ENCODE measurements at regions not wholly inside any gene's neighbourhood (a gene's known extent, or its start where the extent isn't known, plus 50 kb on each side); places are given as distances from the start of the nearest gene placed in this dataset.

DNA sequence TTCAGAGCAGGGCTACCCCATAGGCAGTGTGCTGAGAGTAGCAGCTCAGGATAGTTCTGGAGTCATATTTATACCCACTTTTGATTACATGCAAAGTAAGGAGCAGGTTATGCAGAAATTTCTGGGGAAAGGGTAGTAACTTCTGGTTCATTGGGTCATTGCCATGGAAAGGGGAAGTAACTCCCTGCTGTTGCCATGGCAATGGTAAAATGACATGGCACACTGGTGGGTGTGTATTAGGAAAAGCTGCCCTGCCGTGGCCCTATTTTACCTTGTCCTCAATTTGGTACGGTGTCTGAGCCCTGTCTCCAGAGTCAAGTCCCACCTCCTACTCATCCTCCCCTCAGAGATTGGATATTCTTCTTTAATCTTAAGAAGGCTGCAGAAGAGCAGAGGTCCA lies 526.7 kb upstream of the TYRP1 start:
- DNase-seq: peak; percentile 26 to 60 (median 40)

DNA sequence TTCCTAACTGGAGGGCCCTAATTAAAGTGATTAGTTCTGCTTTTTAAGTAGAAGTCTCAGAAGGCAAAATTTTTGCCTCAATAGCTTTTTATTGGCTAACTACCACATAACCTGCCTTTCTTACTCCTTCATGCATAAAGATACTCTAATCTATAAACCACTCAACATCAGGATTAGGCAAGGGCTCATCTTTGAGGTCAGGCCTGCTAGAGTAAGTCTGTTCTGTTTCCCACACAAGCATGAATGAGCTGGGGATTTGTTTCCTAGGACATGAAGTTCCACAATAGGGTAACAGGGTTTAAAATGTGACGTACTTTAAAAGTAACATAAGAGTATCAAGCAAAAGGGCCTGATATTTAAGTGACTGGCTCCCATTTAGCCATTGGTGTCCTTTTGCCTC lies 522.7 kb upstream of the TYRP1 start:
- no peak for DNase-seq

DNA sequence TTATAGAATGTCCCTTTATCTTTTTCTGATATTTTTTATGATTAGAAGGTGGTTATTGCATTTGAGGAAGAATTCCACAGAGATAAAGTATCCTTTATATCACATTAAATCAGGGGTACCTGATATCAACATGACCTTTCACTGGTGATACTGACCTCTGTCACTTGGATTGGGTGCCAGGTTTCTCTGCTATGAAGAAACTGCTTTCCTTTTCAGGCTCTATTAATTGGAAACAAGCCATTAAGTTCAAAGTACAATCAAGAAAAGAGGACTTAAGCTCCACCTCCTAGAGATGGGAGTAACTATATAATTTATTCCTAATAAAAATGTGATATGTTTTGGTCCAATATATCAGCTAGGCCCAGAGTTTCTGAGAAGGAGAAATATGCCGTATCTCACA lies 514.6 kb upstream of the TYRP1 start:
- no peak for DNase-seq

DNA sequence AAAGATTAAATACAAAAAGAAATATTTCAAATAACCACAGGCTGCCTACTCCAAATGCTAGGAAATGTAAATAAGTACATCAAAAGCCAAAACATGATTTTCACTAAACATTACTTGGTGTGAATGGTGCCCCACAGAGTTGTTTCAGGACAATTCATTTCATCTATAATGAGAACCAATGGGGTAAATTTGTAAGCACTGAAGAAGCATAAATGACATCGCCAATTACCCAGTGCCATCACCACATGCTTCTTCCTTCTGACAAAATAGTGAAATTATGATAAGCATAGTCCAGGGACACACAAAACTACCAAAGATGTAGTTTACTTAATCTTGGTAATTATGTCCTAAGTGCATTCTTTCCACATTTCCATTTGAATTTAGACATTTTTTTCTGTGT lies 510.4 kb upstream of the TYRP1 start:
- DNase-seq: no peak

DNA sequence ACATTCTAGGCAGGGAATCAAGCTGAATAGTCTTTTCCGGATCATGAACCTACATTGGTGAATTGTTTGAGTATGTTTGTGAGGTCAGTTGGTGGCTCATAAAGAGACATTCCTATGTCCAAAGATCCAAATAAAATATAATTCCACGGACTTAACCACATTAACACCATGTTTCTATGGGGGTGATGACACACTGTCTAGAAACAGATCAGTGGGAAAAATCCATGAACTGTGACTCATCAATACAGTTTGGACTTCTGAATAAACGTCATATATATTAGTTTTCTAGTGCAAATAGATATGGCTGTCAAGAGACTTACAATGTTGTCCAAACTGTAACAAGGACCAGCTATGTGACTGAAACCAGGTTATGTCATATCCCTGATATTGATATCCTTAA lies 509.9 kb upstream of the TYRP1 start:
- no peak for DNase-seq

DNA sequence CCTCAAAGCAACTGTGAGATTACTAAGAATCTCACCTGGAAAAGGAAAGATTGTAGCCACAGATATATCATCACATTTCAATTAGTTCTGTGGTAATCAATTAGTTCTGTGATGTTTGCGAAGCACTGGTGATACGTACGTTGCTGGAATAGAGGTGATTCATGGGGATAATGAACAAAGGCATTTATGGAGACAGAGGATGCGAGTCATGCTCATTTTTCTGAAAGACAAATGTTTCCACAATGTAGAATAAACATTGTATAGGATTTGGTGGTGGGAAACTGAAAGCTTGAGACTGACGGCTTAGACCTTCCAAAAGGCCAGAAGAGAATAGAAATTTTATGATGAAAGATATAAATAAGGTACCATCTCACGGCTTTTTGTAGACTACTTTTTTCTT lies 507.3 kb upstream of the TYRP1 start:
- no peak for DNase-seq

DNA sequence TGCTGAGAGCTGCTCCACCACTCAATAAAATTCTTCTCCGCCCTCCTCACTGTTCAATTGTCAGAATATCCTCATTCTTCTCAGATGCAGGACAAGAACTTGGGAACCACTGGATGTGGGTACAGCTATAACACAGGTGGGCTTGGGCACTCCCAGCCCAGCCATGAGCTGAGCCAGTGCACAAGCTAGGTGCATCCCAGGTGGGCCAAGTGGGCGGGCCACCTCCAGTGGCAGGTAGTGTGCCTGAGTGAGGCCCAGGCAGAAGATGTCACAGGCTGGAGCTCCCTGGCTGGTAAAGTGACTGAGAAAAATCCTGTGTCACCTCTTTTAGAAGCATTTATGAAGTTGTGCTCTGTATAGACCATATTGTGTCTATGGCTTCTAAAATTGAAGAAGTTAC lies 501.6 kb upstream of the TYRP1 start:
- DNase-seq: no peak

DNA sequence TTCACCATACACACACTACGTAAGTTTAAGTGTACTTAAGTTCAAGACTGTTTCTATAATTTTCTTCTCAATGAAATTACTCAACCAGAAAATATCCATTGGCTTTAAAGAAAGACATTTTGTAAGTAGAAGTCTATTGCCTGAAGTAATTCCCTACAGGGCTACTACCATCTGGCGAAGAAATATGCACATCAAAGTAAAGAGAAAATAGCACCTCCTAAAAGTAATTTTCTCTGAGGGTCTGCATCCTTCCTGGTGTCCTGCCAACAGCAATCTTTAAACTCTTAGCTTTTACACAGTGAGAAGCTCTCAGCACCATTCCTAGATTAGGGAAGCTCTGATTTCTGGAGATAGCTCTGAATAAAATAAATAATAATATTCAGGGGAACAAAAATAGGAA lies 498.5 kb upstream of the TYRP1 start:
- no peak for DNase-seq

DNA sequence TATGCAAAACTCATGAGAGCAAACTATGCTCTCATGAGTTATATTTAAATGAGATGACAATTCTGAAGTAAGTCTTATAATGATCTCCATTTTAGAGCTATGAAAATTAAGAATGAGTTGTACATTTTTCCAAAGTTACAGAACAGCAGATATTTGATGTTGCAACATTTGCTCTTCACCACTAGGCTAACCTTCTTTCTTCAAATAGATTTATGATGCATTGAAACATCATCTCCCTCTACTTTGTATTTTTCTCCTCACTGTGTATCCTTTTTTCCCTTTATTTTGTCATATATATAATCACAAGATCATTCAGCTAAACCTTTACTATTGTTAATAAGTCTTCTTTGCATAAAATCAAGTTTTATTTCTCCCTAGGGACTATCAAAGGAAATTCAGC lies 497.7 kb upstream of the TYRP1 start:
- no peak for DNase-seq

DNA sequence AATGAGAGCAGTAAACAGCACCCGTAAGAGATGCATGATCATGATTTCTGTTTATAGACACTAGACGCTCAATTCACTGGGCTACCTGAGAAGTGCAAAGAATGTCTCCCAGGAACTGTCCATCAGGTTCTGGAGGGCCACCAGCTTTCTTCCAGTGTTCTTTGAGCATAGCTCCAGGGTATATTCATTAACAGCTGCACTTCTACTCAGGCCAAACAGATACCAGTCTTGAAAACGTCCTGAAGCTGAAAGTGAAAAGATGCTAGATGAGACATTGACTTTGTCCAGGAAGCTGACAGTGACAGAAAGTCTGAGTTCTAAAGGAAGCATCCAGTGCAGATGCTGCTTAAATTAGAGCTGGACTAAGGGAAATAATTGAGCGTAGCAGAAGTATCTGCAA lies 488.7 kb upstream of the TYRP1 start:
- DNase-seq: no peak

DNA sequence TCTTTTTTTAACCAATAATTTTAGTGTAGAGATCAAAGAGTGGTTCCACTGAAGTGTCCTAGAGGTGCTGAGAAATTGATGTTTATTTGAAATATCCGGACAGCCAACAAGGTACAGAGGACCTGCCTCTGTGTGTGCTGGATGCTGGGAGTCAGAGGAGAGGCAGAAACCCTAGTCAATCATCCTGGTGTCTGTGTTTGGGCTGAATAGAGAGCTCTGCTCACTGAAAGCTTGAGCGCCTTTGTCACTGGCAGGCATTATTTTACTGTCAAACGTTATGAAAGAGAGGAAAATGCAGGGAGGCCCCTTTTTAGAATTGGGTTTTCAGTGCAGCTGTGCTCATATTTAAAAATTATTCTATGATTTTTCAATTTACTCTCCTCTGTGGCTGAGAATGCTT lies 480.3 kb upstream of the TYRP1 start:
- no peak for DNase-seq

DNA sequence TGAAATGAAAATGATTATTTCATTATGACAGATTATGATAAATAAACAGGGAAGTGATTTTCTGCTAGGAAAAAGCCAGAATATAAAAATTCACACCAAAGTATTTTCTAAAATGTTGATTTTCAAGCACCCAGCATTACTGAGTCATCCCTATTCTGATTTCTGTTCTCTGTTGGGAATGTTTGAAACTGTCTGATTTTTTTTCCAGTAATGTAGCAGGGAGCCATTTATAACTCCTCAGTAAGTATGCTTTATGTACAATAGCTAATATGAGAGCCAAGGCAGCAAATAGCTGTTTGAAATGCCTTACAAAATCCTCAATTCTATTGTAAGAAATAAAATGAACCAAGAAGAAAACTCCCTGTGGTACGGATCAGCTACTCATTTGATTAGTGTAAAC lies 471.7 kb upstream of the TYRP1 start:
- no peak for DNase-seq

DNA sequence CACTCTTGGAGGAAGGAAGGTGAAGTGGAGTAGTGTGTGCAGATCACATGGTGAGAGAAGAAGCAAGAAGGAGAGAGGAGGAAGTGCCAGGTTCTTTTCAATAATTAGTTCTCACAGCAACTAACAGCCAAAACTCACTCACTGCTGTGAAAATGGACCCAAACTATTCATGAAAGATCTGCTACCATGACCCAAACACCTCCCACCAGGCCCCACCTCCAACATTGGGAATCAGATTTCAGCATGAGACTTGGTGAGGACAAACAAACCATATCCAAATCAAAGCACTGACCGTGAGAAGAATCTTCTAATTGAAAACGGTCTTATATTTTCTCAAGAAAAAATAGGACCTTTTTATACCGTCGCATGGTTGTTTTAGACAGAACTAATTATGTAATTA lies 468.7 kb upstream of the TYRP1 start:
- no peak for DNase-seq

DNA sequence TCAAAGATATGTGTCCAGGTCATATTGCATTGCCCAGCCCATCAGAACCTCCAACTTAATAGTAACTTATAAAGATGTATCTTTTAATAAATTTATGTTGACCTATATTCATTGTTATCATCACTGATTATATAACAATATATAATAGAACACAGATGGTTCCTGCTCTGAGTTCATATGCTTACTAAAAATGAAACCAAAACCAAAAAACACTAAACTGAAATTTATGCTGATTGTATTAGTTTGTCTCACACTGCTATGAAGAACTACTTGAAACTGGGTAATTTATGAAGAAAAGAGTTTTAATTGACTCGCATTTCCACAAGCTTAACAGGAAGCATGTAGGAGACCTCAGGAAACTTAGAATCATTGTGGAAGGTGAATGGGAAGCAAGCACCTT lies 462.5 kb upstream of the TYRP1 start:
- DNase-seq: no peak

DNA sequence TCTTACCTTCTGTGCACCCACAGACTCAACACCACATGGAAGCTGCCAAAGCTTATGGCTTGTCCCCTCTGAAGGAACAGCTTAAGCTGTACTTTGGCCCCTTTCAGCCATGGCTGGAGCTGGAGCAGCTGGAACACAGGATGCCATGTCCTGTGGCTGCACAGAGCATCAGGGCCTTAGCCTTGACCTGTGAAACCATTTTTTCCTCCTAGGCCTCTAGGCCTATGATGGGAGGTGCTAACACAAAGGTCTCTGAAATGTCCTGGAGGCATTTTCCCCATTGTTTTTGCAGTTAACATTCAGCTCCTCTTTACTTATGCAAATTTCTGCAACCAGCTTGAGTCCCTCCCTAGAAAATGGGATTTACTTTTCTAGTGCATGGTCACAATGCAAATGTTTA lies 461.4 kb upstream of the TYRP1 start:
- no peak for DNase-seq

DNA sequence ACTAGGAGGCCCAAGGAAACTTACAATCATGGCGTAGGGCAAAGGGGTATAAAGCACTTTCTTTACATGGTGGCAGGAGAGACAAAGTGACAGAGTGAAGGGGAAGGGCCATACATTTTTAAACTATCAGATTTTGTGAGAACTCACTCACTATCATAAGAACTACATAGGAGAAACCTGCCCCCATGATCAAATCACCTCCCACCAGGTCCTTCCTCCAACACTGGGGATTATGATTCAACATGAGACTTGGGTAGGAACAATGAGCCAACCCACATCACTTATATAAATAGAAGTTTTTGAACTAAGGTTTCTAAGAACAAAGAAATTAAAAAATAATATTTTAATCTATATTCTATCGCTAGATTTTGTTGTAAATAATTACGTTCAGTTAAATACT lies 460.3 kb upstream of the TYRP1 start:
- DNase-seq: no peak

DNA sequence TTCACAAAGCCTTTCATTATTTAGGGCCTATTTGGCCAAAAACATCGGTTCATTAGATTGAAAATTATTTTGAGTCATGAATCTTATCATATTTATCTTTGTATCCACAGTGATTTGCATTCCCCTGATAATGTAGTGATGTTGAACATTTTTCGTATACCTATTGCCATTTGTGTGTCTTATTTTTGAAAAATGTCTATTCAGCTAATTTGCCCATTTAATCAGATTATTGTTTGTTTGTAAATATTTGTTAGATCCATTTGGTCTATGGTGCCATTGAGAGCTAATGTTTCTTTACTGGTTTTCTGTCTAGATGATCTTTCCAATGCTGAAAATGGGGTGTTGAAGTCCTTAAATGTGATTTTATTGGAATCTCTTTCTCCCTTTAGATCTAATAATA lies 439.2 kb upstream of the TYRP1 start:
- DNase-seq: no peak

DNA sequence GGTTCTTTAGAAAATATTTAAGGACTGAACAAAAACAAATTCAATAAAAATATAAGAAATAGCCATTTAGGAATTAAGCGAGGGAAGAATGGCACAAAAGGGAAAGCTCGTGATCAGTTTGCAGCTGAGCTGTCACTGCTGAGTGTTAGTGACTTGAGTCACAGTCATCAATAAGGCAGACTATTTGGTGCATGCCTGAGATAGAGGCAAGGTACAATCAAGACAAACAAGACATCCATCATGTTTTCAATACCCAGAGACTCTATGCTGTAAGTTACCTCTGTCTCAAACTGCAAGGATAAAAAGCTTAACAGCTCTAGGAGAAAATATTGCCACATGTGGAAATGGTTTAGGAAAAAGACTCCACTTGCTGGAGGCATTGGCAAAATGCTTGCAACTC lies 426.4 kb upstream of the TYRP1 start:
- no peak for DNase-seq

DNA sequence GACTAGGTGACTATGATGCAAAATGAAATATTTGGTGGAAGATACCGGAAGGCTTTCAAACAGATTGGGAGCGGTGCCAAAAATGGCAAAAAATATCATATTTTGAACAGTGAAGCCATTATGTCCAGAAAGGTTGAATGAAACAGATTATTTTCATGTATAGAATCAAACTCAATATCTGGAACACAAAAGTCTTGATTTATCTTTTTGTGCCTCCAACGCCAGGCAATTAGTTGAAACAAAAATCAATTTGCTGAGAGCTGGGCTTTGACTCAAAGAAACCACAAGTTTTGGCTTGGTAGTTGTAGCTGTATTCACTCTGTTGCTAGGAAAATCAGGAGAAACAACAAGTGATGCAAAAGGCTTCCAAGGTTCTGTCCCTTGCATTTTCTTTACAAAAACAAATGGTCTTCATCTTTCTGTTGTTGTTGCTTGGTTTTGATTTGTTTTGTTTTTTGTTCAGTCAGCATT lies 421.7 kb upstream of the TYRP1 start:
- no peak for DNase-seq

DNA sequence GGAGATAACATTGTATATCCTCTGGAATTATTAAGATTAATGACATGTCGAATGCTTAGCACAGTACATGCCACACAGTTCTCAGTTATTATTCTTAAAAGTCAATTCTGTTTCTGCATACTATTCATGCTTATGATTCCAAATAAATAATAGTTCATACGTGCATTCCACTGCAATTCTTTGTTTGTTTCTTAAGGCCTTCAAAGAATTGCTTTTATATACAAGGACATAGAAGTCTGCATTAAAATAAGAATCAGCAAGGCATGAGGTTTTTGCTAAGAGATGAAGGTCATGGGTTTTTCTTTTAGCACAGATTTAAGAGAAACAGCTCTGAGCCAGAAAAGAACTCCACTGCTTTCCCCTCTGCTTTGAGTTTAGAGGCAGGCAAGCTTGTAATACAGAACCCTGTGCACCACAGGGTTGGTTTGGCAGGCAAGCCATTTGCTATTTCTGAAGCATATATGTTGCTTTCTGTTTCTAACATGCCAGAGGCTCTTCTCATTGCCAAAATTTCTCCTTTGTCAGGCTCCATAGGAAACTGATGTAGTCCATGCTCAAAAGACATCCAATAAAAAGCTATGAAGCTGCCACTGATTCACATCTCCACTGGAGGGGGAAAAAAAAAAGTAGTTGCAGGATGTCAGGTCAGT lies 420.6 kb upstream of the TYRP1 start:
- no peak for DNase-seq

DNA sequence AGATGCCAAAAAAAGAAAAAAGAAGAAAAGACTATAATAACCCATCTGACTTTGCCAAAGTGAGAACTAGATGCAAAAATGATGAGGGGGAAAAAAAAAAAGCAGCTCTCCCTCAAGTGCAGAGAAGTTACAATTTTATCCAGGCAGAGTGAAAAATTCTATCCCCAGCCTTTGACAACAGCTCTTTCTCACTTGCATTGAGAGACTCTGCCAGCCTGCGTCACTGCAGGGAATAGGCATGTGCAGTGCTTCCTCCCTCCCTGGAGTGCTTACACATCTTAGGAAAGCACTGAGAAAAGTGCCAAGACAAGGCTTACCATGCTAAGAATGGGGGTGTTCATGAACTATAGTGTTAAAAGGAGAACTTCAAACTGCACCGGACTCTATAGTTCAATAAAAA lies 418.6 kb upstream of the TYRP1 start:
- no peak for DNase-seq

DNA sequence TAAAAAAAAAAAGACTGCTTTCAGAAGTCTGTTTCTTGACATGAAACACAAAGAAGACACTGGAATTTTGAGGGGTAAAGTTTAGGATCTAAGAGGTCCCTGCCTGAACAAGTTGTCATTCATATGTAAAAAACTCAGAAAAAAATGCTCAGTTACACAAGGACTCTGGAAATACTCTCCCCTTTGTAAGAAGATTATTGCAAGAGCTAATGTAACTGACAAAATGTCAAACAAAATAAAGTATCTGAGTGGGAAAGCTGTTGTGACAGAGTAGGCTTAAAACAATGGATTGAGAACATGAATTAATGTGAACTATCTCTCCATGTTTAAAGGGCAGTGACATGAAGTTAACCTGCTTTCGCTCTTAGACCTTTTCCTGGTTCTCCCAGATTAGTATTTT lies 416.7 kb upstream of the TYRP1 start:
- DNase-seq: no peak

DNA sequence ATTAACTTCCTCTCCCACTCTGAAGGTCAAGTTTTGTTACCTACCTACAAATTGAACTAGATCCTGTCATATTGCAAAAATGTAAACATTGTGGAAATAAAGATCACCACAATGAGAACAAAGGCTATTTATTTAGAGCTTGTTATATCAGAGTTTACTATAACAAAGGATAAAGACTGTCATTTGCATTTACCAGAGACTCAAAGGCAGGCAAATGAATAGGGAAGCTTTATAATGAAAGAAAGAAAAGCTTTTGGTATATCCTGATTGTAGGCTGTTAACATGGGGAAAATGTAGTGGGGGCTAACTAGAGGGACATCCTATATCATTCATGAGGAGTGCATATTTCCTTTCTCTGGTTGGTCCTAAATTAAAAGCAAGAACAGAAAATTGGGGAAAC lies 403.5 kb upstream of the TYRP1 start:
- no peak for DNase-seq

DNA sequence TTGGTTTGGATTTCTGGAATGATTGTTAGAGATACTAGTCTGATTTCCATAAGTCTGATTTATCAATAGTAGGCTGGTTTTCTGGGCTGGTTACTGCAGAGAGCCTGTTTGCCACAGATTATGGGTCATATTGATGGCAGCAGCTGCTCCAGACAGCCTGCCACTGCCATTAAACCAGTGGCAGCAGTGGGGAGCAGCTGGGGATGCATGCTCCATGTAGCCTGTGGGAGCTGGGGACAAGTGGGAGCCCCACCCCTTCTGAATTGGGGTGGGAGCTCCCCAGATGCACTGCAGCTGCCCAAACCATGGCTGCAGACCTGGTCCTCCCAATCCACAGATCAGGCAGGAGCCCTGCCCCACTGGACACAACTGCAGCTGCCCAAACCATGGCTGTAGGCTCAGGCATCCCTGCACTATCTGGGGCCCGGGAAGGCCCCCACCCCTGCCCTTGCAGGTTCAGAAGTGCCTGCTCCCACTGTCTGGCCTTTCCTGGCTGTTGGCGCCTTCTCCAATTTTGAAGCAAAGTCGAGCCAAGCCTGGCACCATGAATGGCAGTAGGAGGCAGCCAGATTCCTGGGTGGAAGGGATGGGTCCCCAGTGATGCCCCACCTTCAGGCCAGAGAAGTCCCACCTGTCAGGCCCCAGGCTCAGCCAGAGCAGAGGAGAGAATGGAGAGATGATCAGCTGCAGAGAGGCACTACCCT lies 402.9 kb upstream of the TYRP1 start:
- DNase-seq: no peak

DNA sequence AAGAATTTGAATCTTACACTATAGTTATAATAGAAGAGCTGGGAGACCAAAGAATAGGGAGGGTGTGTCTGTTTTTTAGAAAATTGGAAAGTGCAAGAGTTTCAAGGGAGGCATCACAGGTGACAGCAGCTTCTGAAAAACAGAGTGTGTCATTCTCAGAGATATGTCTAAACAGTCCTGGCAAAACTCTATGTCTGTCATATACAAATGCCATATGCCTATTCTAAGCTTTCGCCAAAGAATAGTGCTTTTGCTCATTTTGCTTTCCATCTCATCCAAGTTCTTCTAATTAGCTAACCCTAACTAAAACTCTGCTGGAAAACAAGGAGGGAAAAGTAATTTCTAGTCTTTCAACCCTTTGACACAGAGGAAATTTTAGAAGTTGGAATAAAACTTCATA lies 388.0 kb upstream of the TYRP1 start:
- no peak for DNase-seq

All from suppressor macrophage (primary cell).